A673 (cell line): ENCODE measurements at regions not wholly inside any gene's neighbourhood (a gene's known extent, or its start where the extent isn't known, plus 50 kb on each side); places are given as distances from the start of the nearest gene placed in this dataset.

Experiments
- CTCF ChIP-seq: fragments of 300-800, 200-600 bp; sonication (generic); conservative IDR thresholded peaks from 2 replicates; pipeline ENCODE4 v1.5.1; 2017; ENCODE audit warnings: low read depth, mild to moderate bottlenecking, antibody characterized with exemption, low read length, moderate library complexity, mixed read lengths
- EZH2 ChIP-seq: fragments of 200-600 bp; sonication (generic); IDR thresholded peaks from 2 replicates; pipeline ENCODE4 v1.6.1; 2017; ENCODE audit warnings: borderline replicate concordance, low read depth, mild to moderate bottlenecking, mixed read lengths, antibody characterized with exemption, low read length; ENCODE audit not compliant: poor library complexity, severe bottlenecking

GRCh38 chr5:130398825-130399224 lies 494.6 kb downstream of the CHSY3 start:
- TF ChIP-seq CTCF (no peak), EZH2 (no peak)
